ENCODE measurements at regions not wholly inside any gene's neighbourhood (a gene's known extent, or its start where the extent isn't known, plus 50 kb on each side); places are given as distances from the start of the nearest gene placed in this dataset.
"Not testable (repeated sequence)": the region's sequence is repeated elsewhere in the genome, so short reads cannot be mapped to it uniquely, and the experiment has no call there.

DNA sequence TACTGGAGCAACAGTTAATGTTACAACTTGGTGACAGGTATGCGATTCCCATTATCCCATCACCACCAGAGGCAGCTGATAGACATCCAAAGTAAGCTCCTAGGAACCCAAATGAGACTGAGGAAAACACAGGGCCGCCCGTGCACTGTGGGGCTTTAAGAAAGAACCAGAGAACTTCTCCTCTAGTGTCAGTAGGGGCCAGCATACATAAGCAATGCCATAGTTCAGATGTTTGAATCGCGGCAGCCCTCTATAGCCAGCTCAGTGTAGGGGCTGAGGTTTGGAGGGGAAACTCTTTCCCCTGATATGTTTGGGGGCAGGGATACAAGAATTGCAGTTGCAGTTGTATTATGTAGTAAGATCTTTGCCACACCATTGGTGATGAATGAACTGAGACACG is 593.3 kb upstream of the NCAM2 start:
- DNase-seq: no peak

DNA sequence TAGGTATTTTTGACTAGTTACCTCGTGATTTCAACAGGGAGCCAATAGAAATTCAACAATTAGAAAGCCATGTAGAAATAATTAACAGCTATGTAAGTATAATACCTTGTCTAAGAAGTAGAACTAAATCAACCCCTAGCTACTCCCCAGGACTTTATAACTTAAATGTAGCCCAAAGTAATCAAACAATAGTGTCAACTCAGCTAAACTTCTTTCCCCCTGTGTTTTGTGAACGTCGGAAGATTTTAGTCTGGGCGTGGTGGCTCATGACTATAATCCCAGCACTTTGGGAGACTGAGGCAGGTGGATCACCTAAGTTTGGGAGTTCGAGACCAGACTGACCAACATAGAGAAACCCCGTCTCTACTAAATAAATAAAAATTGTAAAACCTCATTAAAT is 579.9 kb upstream of the NCAM2 start:
- DNase-seq: no peak

DNA sequence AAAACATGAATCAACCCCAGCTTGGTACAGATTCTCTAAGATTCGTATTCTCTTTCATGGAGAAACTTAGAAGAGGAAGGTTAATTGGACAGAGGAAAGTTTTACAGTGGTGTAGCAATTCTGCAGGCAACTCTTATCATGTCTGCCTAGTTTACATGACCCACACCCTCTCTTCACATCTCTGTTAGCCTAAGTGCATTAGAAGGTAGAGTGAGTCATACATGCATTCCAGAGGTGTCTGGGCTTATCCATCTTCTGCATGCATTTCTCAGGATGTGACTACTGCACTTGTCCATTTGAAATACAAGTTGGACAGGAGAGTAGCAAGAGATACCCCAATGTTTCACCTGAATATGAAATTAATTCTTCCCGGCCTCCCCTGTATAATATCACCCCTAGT is 578.4 kb upstream of the NCAM2 start:
- no peak for DNase-seq

- DNase-seq: no peak
Measured at GRCh38 chr21:20424943-20425342, 573.3 kb upstream of the NCAM2 start.

DNA sequence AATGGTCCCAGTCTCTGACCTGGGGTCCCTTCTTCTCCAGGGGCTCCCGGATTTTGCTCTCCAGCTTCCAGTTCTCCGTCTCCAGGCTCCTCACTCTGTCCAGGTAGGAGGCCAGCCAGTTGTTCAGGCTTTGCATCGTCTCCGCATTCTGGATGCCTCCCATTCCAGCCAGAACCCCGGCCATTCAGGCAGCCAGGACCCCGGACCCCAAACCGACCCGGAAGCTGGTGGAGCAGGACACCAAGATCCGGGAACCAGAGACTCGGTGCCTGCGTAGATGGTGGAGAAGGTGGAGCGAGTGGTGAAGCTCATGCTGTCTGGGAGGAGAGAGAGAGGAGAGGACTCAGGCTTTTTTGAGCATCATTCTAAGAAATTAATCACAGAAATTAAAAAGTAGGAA is 572.4 kb upstream of the NCAM2 start:
- DNase-seq: no peak

GRCh38 chr21:20440338-20440737 is 557.9 kb upstream of the NCAM2 start:
- no peak for DNase-seq

GRCh38 chr21:20443558-20444155 is 554.6 kb upstream of the NCAM2 start:
- peak; percentile 33 for DNase-seq

DNA sequence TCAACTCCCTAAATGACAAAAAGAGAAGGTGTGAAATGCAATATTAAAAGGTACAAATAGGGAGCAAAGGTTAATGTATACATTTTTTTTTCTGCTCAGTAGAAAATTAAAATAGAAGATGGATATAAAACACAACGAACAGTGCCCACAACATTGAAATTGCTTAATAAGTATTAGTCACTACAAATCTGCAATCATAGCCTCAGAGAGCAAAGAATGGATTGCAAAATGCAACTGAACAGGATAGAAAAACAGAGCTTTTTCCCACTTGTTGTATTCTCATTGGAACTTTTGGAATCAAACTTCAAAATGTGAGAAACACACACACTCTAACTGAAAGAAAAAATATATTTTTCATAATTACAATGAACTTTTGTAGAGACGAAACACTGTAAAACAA is 552.2 kb upstream of the NCAM2 start:
- DNase-seq: no peak

DNA sequence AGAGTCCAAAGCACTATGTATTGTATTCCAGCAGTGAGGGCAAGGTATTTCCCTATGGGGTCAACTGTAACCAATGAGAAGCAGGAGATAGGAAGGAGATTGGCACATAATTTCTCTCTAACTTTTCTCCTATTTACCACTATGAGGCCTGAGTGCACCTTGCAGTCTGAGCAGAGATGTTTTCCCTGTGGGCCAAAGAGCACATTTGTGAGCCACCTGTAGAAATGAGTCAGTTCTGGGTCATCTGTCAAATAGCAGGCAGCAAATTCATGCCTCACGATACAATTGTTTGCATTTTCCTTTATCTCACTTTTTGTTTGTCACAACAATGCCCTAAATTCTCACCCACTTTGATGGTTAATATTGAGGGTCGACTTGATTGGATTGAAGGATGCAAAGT is 547.2 kb upstream of the NCAM2 start:
- no peak for DNase-seq

GRCh38 chr21:20452935-20453334 is 545.3 kb upstream of the NCAM2 start:
- no peak for DNase-seq

DNA sequence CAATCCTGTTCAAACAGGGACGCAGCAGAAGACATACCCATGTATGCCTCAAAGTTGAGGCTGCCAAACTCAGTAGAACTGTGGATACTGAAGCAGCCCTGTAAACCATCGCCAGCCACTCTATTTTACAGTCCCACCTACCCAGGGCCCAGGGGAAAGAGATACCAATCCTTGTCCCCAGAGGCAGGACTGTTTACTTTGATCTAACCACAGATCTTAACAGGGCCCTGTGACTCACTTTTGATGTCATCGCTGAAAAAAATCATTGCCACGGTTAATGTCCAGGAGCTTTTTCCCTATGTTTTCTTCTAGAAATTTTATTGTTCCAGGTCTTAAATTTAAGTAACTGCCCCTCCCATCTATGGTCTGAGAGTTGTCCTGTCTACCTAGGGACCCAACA is 538.4 kb upstream of the NCAM2 start:
- DNase-seq: no peak

DNA sequence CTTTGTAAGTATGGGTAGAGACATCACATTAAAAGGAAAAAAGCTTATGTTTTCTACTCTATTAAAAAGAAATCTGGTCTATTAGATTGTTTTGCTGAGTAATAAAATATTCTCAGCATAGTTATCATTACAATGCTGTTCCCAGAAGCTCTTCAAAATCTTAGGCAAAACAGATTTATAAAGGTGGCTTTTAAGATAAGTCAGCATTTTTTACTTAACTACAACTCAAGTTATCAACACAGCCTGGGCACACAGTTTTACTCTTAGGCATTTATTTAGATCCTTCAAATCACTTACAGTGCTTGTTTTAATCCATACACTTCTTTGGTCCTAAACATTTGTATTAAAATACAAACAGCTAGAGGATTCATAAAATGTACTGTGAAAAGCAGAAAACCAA is 534.8 kb upstream of the NCAM2 start:
- no peak for DNase-seq

DNA sequence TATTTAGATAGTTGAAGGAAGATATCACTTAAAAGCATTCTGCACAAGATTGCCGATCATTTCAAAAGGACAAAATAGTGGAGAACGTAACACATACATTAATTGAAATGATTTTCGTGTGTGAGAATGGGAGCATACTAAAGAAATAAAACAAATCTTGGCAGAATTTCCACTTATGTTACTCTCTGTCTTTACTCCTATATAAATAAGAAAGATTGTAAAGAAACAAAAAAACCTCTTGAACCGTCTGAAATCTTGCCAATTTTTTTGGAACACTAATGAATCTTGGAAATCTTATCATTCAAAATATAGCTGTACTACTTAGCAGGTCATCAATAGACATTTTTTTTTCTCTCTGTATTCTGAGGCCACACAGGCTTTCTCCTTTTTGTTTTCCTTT is 528.8 kb upstream of the NCAM2 start:
- no peak for DNase-seq

DNA sequence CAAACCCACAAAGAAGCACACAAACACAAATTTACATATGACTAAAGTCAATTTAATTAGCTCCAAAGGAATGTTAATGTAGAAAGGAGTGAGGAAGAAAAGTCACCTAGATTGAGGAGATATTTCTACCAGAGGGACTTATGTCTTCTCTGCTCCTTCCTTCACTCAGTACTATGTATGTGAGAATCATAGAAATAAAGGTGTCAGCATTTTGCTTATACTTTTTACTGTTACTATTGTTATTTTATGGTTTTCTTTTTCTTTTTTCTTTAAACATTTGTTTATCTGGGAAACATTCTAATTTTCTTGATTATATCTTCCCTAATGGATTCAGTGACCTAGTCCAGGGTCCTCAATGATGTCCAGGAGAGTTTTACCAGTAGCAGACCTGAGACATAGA is 511.9 kb upstream of the NCAM2 start:
- no peak for DNase-seq

DNA sequence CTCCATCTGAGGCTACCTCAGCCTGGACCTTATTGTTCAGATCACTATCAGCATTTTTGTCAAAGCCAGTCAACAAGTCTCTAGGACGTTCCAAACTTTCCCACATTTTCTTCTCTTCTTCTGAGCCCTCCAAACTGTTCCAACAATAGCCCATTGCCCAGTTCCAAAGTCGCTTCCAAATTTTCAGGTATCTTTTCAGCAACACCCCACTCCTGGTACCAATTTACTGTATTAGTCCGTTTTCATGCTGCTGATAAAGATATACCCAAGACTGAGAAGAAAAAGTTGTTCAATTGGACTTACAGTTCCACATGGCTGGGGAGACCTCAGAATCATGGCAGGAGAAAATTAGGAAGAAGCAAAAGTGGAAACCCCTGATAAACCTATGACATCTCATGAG is 495.3 kb upstream of the NCAM2 start:
- DNase-seq: not testable (repeated sequence)

- no peak for DNase-seq
Measured at GRCh38 chr21:20507783-20508182, 490.4 kb upstream of the NCAM2 start.

DNA sequence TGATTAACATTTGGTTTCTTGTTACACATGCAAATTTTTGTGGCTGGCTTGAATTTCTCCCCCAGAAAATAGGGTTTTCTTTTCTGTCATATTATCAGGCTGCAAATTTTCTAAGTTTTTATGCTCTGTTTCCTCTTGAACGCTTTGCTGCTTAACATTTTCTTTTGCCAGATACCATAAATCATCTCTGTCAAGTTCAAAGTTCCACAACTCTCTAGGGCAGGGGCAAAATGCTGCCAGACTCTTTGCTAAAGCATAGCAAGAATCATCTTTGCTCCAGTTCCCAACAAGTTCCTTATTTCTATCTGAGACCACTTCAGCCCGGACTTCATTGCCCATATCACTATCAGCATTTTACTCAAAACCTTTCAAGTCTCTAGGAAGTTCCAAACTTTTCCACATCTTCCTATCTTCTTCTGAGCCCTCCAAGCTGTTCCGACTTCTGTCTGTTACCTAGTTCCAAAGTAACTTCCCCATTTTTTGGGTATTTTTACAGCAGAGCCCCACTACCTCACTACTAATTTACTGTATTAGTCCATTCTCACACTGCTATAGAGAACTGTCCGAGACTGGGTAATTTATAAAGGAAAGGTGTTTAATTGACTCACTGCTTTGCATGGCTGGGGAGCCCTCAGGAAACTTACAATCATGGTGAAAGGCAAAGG is 486.9 kb upstream of the NCAM2 start:
- DNase-seq: no peak

DNA sequence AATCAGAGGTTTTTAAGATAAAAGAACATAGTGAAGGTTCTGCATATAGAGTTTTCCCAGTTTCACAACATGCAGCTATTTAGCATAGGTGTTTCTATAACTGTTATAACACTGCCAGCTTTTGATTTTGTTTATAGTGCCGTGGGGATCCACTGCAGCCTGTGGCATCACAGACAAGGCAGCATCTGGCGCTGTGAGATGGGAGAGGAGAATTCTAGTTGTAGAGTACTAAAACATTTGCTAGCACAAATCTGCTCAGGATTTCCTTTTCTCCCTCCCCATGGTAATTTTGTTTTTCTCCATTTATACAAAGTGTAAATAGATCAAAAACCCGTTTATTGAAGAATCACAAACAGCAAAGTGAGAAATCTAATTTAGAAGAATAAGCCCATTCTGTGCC is 482.8 kb upstream of the NCAM2 start:
- DNase-seq: no peak

DNA sequence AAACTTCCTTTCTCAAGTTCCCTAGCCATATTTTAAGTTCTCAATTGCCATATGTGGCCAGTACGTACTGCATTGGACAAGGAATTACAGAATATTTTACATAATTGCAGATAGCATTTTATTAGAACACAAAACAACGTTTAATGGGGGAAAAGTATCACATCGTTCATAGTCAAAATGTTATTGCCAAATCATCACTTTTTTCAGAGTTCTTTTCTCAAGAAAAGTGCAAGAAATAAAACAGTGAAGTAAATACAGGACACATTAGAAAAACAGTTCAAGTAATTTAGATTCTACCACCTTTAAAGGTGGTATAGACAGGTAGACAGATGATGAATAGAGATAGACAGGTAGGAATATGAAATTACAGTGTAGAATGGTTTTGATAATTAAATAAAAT is 479.1 kb upstream of the NCAM2 start:
- DNase-seq: no peak

DNA sequence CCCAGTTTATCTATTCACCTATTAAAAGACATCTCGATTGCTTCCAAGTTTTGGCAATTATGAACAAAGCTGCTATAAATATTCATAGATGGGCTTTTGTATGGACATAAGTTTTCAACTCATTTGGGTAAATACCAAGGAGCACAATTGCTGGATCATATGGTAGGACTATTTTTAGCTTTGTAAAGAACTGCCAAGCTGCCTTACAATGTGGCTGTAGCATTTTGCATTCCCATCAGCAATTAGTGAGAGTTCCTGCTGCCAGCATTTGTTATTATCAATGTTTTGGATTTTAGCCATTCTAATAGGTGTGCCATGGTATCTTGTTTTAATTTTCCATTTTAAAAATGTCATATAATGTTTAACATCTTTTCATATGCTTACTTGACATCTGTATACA is 475.6 kb upstream of the NCAM2 start:
- DNase-seq: no peak

GRCh38 chr21:20523191-20523590 is 475.0 kb upstream of the NCAM2 start:
- no peak for DNase-seq

GRCh38 chr21:20527731-20528460 is 470.3 kb upstream of the NCAM2 start:
- DNase-seq: peak; percentile 22

DNA sequence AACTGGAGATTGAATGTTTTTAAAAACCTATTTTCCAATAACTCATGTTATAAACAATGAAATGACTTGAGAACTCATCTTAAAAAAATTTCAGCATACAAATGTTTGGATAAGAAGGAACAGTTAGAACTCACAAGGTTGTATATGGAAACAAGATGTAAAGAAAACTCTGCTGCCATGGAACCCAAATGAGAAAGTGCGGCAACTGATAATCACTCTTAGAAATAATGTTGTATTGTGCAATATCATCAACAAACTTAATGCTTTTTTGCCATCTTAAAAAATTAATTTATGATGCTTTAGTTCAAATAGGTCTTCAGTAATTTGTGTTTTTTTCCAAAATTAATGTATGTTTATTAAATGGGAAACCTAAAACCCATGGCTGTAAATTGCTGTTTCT is 461.1 kb upstream of the NCAM2 start:
- DNase-seq: no peak

Data from left kidney (tissue), 1 donor.